B cell (primary cell): ENCODE measurements at regions not wholly inside any gene's neighbourhood (a gene's known extent, or its start where the extent isn't known, plus 50 kb on each side); places are given as distances from the start of the nearest gene placed in this dataset.
"Not testable (repeated sequence)": the region's sequence is repeated elsewhere in the genome, so short reads cannot be mapped to it uniquely, and the experiment has no call there.

Experiments
- ATAC-seq: fragments of 200-7000 bp; cut with Tn5 transposase; one replicate; pipeline ENCODE4 v1.10.0; 2021; ENCODE audit warnings: low read depth, mild to moderate bottlenecking, moderate number of reproducible peaks, moderate library complexity
- CTCF ChIA-PET: fragments of 350-600 bp; sonication (Branson Sonifier 250); formaldehyde crosslinking; loops from one replicate; lab custom pipeline; 2021; ENCODE audit warnings: antibody characterized with exemption, inconsistent platforms; lab: Charles Lee
- POLR2A ChIA-PET: fragments of 350-600 bp; sonication (Branson Sonifier 250); formaldehyde crosslinking; loops from one replicate; lab custom pipeline; 2021; ENCODE audit warnings: antibody characterized with exemption; lab: Charles Lee
- DNase-seq: peaks from one replicate; pipeline ENCODE4 v3.0.0; 2013
- H2AFZ ChIP-seq: 2 replicates; pipeline ENCODE4 v1.6.1; 2012; ENCODE audit warnings: mild to moderate bottlenecking, low read depth, low read length; ENCODE audit not compliant: insufficient read depth, poor library complexity, severe bottlenecking
- H3K27ac ChIP-seq, 2 donors: 1 replicate in 1 of 2; 2 replicates in 1 of 2; pipeline ENCODE4 v1.5.1; 2012 to 2013; ENCODE audit warnings: low read length in 2 of 2, mild to moderate bottlenecking in 2 of 2, moderate library complexity in 1 of 2
- H3K27me3 ChIP-seq, 4 experiments: fragments of 200-600 bp in 1 of 4; sonication (generic) in 1 of 4; replicated peaks in 1 of 4; 1 replicate in 2 of 4; 2 replicates in 2 of 4; pipeline versions ENCODE4 v1.6.1 to v1.7.0; 2013 to 2016; ENCODE audit warnings: low read length in 3 of 4, mild to moderate bottlenecking in 2 of 4, mixed read lengths in 1 of 4, moderate library complexity in 1 of 4; ENCODE audit not compliant: insufficient read depth in 4 of 4, control insufficient read depth in 3 of 4; ENCODE audit errors: control extremely low read depth in 1 of 4
- H3K36me3 ChIP-seq, 2 experiments: replicated peaks in 1 of 2; 1 replicate in 1 of 2; 2 replicates in 1 of 2; pipeline versions ENCODE4 v1.6.1 to v1.7.1; 2013; ENCODE audit warnings: low read length in 1 of 2; ENCODE audit not compliant: insufficient read depth in 2 of 2, control insufficient read depth in 1 of 2; ENCODE audit errors: control extremely low read depth in 1 of 2, extremely low read depth in 1 of 2
- H3K4me1 ChIP-seq, 2 donors: fragments of 200-600 bp in 1 of 2; sonication (generic) in 1 of 2; 1 replicate in 1 of 2; 2 replicates in 1 of 2; pipeline versions ENCODE4 v1.5.1 to v1.6.1; 2013 to 2017; ENCODE audit warnings: low read length in 2 of 2; ENCODE audit not compliant: control insufficient read depth in 2 of 2, insufficient read depth in 2 of 2
- H3K4me2 ChIP-seq: replicated peaks from 2 replicates; pipeline ENCODE3; 2012; ENCODE audit warnings: mild to moderate bottlenecking, low read depth, low read length; ENCODE audit not compliant: poor library complexity, severe bottlenecking
- H3K4me3 ChIP-seq, 5 experiments: fragments of 200-600 bp in 1 of 5; sonication (generic) in 1 of 5; 1 replicate in 3 of 5; 2 replicates in 2 of 5; pipeline versions ENCODE4 v1.5.1 to v1.7.0; 2011 to 2016; ENCODE audit warnings: low read length in 4 of 5, mild to moderate bottlenecking in 4 of 5, low read depth in 2 of 5, control low read depth in 1 of 5, moderate library complexity in 1 of 5; ENCODE audit not compliant: insufficient read depth in 1 of 5; ENCODE audit errors: control extremely low read depth in 1 of 5, extremely low read depth in 1 of 5
- H3K79me2 ChIP-seq: fragments of 200-600 bp; sonication (generic); one replicate; pipeline ENCODE4 v1.6.0; 2016; ENCODE audit warnings: low read length; ENCODE audit not compliant: control insufficient read depth, insufficient read depth
- H3K9ac ChIP-seq: fragments of 200-600 bp; sonication (generic); 2 replicates; pipeline ENCODE4 v1.6.1; 2017; ENCODE audit warnings: mild to moderate bottlenecking, low read length, moderate library complexity
- H3K9me3 ChIP-seq, 3 donors: one replicate each; pipeline versions ENCODE4 v1.6.1 to v1.7.1; 2013; ENCODE audit warnings: low read length in 2 of 3; ENCODE audit not compliant: control insufficient read depth in 2 of 3, insufficient read depth in 1 of 3; ENCODE audit errors: control extremely low read depth in 1 of 3
- H4K20me1 ChIP-seq: 2 replicates; pipeline ENCODE4 v1.6.0; 2012; ENCODE audit warnings: mild to moderate bottlenecking, low read length; ENCODE audit not compliant: insufficient read depth, control insufficient read depth, poor library complexity, severe bottlenecking
- H3K27ac Mint-ChIP-seq: one replicate; pipeline ENCODE4 v1.8.0; 2021; ENCODE audit warnings: mixed read lengths
- H3K27me3 Mint-ChIP-seq: one replicate; pipeline ENCODE4 v1.8.0; 2021; ENCODE audit warnings: mixed read lengths
- H3K4me1 Mint-ChIP-seq: one replicate; pipeline ENCODE4 v1.8.0; 2021; ENCODE audit warnings: mixed read lengths
- H3K4me3 Mint-ChIP-seq: one replicate; pipeline ENCODE4 v1.8.0; 2021; ENCODE audit warnings: mixed read lengths
- H3K9me3 Mint-ChIP-seq: one replicate; pipeline ENCODE4 v1.8.0; 2022; ENCODE audit warnings: mixed read lengths; ENCODE audit not compliant: insufficient read depth
- CTCF ChIP-seq: fragments of 200-600 bp; IDR thresholded peaks from one replicate; pipeline ENCODE4 v1.8.0; 2022; ENCODE audit warnings: antibody characterized with exemption, mild to moderate bottlenecking
- EZH2 ChIP-seq: IDR thresholded peaks from 2 replicates; pipeline ENCODE4 v1.6.1; 2012; ENCODE audit warnings: borderline replicate concordance, low read depth, mild to moderate bottlenecking, moderate library complexity, low read length; ENCODE audit not compliant: insufficient read depth, poor library complexity, severe bottlenecking
- WGBS: methylation state at CpG from one replicate; pipeline ENCODE4 v1.1.5; 2013; ENCODE audit warnings: missing lambda C conversion rate; ENCODE audit not compliant: insufficient coverage; 5-methylcytosine and 5-hydroxymethylcytosine counted together
- intact Hi-C: fragments of 100-400 bp; cut with micrococcal nuclease; formaldehyde crosslinking; loops from one replicate; pipeline ENCODE4 v1.10.0; 2022

- Mint-ChIP-seq H3K27me3 (peaks cover 13% of the 10 kb centered on the region), H3K9me3 (no peaks in the 10 kb centered on the region), H3K4me3 (no peak overlapping the region), H3K4me1 (no peaks in the 10 kb centered on the region), H3K27ac (no peak overlapping the region)
- Histone ChIP-seq H3K9ac (no peak overlapping the region), H3K36me3 (no peaks in the 10 kb centered on the region), H3K27me3 (no peaks in the 10 kb centered on the region), H3K4me2 (no peak overlapping the region), H3K4me3 (no peak overlapping the region), H3K4me1 (no peaks in the 10 kb centered on the region), H3K9me3 (no peaks in the 10 kb centered on the region), H3K79me2 (no peaks in the 10 kb centered on the region), H2AFZ (no peak overlapping the region), H3K27ac (no peak overlapping the region), H4K20me1 (no peaks in the 10 kb centered on the region)
- ChIA-PET CTCF (interaction anchor here (0.6 kb wide), 1 partner anchor 790 kb away, joined by 3 read pairs; no protein-coding TSS in a partner anchor), POLR2A (no interaction called here)
- intact Hi-C loops = no loop called here
- DNase-seq (no peak), ATAC-seq (no peak)
- TF ChIP-seq EZH2 = no peak
- no peak for TF ChIP-seq CTCF
- 100% methylated on average over 1 of the region's 4 CpGs for WGBS
These were observed 155.9 kb upstream of the CCDC196 start for GRCh38 chr14:66330228-66330627.

- POLR2A ChIA-PET = no interaction called here
- Histone ChIP-seq H3K9ac (no peak overlapping the region), H3K4me2 (no peak overlapping the region), H3K27ac (no peak overlapping the region), H3K4me1 (no peaks in the 10 kb centered on the region), H3K36me3 (no peaks in the 10 kb centered on the region), H4K20me1 (no peaks in the 10 kb centered on the region), H2AFZ (no peak overlapping the region), H3K4me3 (no peak overlapping the region), H3K79me2 (no peaks in the 10 kb centered on the region), H3K9me3 (no peaks in the 10 kb centered on the region), H3K27me3 (no peaks in the 10 kb centered on the region)
- Mint-ChIP-seq H3K27me3 (peaks cover 18% of the 10 kb centered on the region), H3K4me1 (no peaks in the 10 kb centered on the region), H3K4me3 (no peak overlapping the region), H3K27ac (no peak overlapping the region), H3K9me3 (no peaks in the 10 kb centered on the region)
- CTCF ChIA-PET = no interaction called here
- no peak for DNase-seq
- intact Hi-C loops = no loop called here
- no peak for TF ChIP-seq EZH2
- TF ChIP-seq CTCF = no peak
- ATAC-seq = no peak
These were observed 155.3 kb upstream of the CCDC196 start for GRCh38 chr14:66330916-66331315.

- H3K4me1 Mint-ChIP-seq, H3K27me3 ChIP-seq, H3K79me2 ChIP-seq, DNase-seq, POLR2A ChIA-PET, H3K4me3 Mint-ChIP-seq, H3K9me3 ChIP-seq, H3K27ac ChIP-seq, ATAC-seq, intact Hi-C loops, H3K9me3 Mint-ChIP-seq, H3K27ac Mint-ChIP-seq, H3K4me1 ChIP-seq, H3K4me2 ChIP-seq, H2AFZ ChIP-seq, H3K36me3 ChIP-seq, H3K4me3 ChIP-seq, H3K9ac ChIP-seq, CTCF ChIA-PET, H4K20me1 ChIP-seq: not testable (repeated sequence)
- peaks cover 19% of the 10 kb centered on the region for H3K27me3 Mint-ChIP-seq
- WGBS = 93% methylated on average over 2 of the region's 3 CpGs
These were observed 152.9 kb upstream of the CCDC196 start for GRCh38 chr14:66333293-66333692.
